ENCODE measurements at regions not wholly inside any gene's neighbourhood (a gene's known extent, or its start where the extent isn't known, plus 50 kb on each side); places are given as distances from the start of the nearest gene placed in this dataset.

DNA sequence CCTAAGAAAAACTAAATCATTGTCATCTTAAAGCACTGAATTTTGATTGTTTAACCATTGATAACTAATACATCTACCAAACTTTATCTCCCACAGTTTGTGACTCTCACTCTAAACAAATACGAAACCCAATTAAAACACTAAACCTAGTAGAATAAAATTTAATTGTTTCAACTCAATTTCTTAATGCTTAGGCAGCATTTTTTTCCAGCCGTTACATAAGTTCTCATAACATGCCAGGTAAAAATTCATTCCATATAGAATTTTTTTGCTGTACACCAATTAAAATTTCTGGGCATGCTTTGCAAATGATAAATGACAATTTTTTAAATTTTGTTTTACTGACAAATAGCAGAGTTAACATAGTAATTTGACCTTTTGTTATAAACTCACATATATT is 658.2 kb upstream of the FLRT2 start (continued):
- TF ChIP-seq NANOG (IDR thresholded peaks at IDR 0.05; ENCODE audit: borderline replicate concordance): no peak
- TF ChIP-seq, protein P1, sequence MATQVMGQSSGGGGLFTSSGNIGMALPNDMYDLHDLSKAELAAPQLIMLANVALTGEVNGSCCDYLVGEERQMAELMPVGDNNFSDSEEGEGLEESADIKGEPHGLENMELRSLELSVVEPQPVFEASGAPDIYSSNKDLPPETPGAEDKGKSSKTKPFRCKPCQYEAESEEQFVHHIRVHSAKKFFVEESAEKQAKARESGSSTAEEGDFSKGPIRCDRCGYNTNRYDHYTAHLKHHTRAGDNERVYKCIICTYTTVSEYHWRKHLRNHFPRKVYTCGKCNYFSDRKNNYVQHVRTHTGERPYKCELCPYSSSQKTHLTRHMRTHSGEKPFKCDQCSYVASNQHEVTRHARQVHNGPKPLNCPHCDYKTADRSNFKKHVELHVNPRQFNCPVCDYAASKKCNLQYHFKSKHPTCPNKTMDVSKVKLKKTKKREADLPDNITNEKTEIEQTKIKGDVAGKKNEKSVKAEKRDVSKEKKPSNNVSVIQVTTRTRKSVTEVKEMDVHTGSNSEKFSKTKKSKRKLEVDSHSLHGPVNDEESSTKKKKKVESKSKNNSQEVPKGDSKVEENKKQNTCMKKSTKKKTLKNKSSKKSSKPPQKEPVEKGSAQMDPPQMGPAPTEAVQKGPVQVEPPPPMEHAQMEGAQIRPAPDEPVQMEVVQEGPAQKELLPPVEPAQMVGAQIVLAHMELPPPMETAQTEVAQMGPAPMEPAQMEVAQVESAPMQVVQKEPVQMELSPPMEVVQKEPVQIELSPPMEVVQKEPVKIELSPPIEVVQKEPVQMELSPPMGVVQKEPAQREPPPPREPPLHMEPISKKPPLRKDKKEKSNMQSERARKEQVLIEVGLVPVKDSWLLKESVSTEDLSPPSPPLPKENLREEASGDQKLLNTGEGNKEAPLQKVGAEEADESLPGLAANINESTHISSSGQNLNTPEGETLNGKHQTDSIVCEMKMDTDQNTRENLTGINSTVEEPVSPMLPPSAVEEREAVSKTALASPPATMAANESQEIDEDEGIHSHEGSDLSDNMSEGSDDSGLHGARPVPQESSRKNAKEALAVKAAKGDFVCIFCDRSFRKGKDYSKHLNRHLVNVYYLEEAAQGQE (IDR thresholded peaks at IDR 0.05; ENCODE audit: unreplicated experiment): no peak
- no peak for TF ChIP-seq EZH2 (IDR thresholded peaks at IDR 0.05; ENCODE audit: low read depth, unreplicated experiment)
- TF ChIP-seq POLR2AphosphoS5 (IDR thresholded peaks at IDR 0.05; ENCODE audit: low read depth): no peak

DNA sequence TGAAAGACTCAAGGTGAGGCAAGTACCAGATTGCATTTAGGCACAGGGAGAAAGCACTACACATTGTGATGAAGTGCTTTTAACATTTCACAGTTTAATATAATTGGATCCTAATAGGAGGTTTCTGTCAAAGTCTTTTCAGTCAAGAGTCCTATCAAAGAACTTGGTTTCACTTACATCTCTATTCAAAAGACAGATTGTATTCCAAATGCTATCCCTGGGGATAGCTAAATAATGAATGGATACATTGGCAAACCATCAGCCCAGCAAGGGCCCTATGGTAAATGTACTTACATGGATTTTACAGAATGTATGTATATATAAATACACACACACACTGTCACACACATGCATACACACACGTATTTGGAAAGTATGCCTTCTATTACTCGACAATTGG is 655.5 kb upstream of the FLRT2 start:
- no peaks in the 10 kb centered on the region for H3K27me3 ChIP-seq (ENCODE audit: insufficient read depth)
- ATAC-seq: no peak
- H3K27me3 Mint-ChIP-seq (ENCODE audit: insufficient read depth, low read depth, poor library complexity): no peaks in the 10 kb centered on the region
- no peak overlapping the region for H3K4me3 ChIP-seq
- H3K9me2 ChIP-seq (ENCODE audit: insufficient read depth): no peaks in the 10 kb centered on the region
- DNase-seq (ENCODE audit: low spot score): no peak
- H3K27ac Mint-ChIP-seq: no peak overlapping the region
- no peak overlapping the region for H3K27ac ChIP-seq (ENCODE audit: low read depth)
- no peak overlapping the region for H3K4me2 ChIP-seq
- H3K4me3 Mint-ChIP-seq: no peak overlapping the region
- H2AFZ ChIP-seq: peak overlapping the region; percentile 43; the same call in 1 of the 2 replicates
- peaks cover 10% of the 10 kb centered on the region; the same call in 2 of the 3 replicates for H3K4me1 Mint-ChIP-seq
- H3K36me3 Mint-ChIP-seq (ENCODE audit: low read depth): no peaks in the 10 kb centered on the region
- no peaks in the 10 kb centered on the region for H4K20me1 ChIP-seq (replicated peaks; ENCODE audit: insufficient read depth)
- H3K79me2 ChIP-seq (replicated peaks; ENCODE audit: insufficient read depth): no peaks in the 10 kb centered on the region
- no peaks in the 10 kb centered on the region for H3K9me3 Mint-ChIP-seq
- H3F3A ChIP-seq (replicated peaks; ENCODE audit: low read depth): no peaks in the 10 kb centered on the region
- H3K36me3 ChIP-seq (ENCODE audit: insufficient read depth): no peaks in the 10 kb centered on the region
- 0 out of 2 replicates have a peak, but pooled peaks cover 4% of the 10 kb centered on the region for H3K4me1 ChIP-seq (ENCODE audit: insufficient read depth)
- TF ChIP-seq ZNF114 (CRISPR knock-in tag; IDR thresholded peaks at IDR 0.05) (no peak), JUNB (IDR thresholded peaks at IDR 0.05; ENCODE audit: unreplicated experiment) (no peak), STAT1 (IDR thresholded peaks at IDR 0.05; ENCODE audit: unreplicated experiment) (no peak), CREB1 (CRISPR knock-in tag; IDR thresholded peaks at IDR 0.05; ENCODE audit: low read depth) (no peak), ZNF331 (CRISPR knock-in tag; IDR thresholded peaks at IDR 0.05; ENCODE audit: low read depth) (no peak), EZH2phosphoT487 (IDR thresholded peaks at IDR 0.05; ENCODE audit: unreplicated experiment) (no peak), NANOG (IDR thresholded peaks at IDR 0.05; ENCODE audit: borderline replicate concordance) (no peak), EZH2 (IDR thresholded peaks at IDR 0.05; ENCODE audit: low read depth, unreplicated experiment) (no peak), POLR2AphosphoS5 (IDR thresholded peaks at IDR 0.05; ENCODE audit: low read depth) (no peak)
- TF ChIP-seq, protein P2, sequence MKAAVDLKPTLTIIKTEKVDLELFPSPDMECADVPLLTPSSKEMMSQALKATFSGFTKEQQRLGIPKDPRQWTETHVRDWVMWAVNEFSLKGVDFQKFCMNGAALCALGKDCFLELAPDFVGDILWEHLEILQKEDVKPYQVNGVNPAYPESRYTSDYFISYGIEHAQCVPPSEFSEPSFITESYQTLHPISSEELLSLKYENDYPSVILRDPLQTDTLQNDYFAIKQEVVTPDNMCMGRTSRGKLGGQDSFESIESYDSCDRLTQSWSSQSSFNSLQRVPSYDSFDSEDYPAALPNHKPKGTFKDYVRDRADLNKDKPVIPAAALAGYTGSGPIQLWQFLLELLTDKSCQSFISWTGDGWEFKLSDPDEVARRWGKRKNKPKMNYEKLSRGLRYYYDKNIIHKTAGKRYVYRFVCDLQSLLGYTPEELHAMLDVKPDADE (IDR thresholded peaks at IDR 0.05): no peak
- TF ChIP-seq, protein P1 (IDR thresholded peaks at IDR 0.05; ENCODE audit: unreplicated experiment): no peak
- TF ChIP-seq, protein P3, sequence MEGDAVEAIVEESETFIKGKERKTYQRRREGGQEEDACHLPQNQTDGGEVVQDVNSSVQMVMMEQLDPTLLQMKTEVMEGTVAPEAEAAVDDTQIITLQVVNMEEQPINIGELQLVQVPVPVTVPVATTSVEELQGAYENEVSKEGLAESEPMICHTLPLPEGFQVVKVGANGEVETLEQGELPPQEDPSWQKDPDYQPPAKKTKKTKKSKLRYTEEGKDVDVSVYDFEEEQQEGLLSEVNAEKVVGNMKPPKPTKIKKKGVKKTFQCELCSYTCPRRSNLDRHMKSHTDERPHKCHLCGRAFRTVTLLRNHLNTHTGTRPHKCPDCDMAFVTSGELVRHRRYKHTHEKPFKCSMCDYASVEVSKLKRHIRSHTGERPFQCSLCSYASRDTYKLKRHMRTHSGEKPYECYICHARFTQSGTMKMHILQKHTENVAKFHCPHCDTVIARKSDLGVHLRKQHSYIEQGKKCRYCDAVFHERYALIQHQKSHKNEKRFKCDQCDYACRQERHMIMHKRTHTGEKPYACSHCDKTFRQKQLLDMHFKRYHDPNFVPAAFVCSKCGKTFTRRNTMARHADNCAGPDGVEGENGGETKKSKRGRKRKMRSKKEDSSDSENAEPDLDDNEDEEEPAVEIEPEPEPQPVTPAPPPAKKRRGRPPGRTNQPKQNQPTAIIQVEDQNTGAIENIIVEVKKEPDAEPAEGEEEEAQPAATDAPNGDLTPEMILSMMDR (conservative IDR thresholded peaks at IDR 0.05; ENCODE audit: low read depth in 2 of 2): no peak

All from GM23338 (cell line).